ENCODE measurements at regions not wholly inside any gene's neighbourhood (a gene's known extent, or its start where the extent isn't known, plus 50 kb on each side); places are given as distances from the start of the nearest gene placed in this dataset.
"Not testable (repeated sequence)": the region's sequence is repeated elsewhere in the genome, so short reads cannot be mapped to it uniquely, and the experiment has no call there.

DNA sequence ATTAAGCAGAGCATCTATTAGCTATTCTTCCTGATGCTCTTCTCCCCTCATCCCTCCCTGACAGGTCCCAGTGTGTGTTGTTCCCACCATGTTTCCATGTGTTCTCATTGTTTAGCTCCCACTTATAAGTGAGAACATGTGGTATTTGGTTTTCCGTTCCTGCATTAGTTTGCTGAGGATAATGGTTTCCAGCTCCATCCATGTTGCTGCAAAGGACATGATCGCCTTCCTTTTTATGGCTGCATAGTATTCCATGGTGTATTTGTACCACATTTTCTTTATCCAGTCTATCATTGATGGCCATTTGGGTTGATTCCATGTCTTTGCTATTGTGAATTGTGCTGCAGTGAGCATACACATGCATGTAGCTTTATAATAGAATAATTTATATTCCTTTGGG is 287.9 kb upstream of the FZD8 start:
- TF ChIP-seq, protein P1, sequence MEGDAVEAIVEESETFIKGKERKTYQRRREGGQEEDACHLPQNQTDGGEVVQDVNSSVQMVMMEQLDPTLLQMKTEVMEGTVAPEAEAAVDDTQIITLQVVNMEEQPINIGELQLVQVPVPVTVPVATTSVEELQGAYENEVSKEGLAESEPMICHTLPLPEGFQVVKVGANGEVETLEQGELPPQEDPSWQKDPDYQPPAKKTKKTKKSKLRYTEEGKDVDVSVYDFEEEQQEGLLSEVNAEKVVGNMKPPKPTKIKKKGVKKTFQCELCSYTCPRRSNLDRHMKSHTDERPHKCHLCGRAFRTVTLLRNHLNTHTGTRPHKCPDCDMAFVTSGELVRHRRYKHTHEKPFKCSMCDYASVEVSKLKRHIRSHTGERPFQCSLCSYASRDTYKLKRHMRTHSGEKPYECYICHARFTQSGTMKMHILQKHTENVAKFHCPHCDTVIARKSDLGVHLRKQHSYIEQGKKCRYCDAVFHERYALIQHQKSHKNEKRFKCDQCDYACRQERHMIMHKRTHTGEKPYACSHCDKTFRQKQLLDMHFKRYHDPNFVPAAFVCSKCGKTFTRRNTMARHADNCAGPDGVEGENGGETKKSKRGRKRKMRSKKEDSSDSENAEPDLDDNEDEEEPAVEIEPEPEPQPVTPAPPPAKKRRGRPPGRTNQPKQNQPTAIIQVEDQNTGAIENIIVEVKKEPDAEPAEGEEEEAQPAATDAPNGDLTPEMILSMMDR (conservative IDR thresholded peaks at IDR 0.05; ENCODE audit: low read length), result not testable (repeated sequence)
- not testable (repeated sequence) for TF ChIP-seq EZH2phosphoT487 (IDR thresholded peaks at IDR 0.05; ENCODE audit: borderline replicate concordance)

Data from Loucy (cell line).